Activated T-cell treated with anti-CD3 and anti-CD28 coated beads for 4 hours (primary cell): ENCODE measurements at regions not wholly inside any gene's neighbourhood (a gene's known extent, or its start where the extent isn't known, plus 50 kb on each side); places are given as distances from the start of the nearest gene placed in this dataset.

Source experiments
- DNase-seq: peaks from one replicate; pipeline ENCODE4 v3.0.0-alpha.2; 2020

DNA sequence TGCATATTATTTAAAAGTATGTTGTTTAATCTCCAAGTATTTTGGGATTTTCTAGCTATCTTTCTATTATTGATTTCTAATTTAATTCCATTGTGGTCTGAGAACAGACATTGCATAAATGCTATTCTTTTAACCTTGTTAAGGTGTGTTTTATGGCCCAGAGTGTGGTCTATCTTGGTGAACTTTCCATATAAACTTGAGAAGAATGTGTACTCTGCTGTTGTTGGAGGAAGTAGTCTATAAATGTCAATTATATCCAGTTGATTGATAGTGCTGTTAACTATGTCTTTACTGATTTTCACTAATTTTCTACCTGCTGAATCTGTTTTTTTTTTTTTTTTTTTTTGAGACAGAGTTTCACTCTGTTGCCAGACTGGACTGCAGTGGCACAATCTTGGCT is 180.9 kb downstream of the ZNF621 start:
- DNase-seq: no peak

DNA sequence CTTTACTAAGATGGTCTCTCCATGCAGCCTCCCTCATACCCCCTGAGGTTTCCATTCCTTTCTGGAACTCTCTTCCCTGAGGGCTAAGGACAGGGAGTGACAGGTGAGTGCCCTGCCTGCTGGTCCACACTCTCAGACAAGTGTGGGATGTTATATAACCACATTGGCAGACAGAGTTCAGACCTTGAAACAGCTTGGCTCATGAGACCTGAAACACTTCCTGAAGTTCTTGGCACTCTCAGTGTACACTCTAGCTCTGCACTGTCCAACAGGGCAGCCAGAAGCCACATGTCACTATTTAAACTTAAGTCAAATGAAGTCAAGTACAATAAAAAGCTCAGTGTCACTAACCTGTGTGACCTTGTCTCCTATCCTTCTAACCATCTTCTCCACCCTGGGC is 188.5 kb downstream of the ZNF621 start:
- no peak for DNase-seq

DNA sequence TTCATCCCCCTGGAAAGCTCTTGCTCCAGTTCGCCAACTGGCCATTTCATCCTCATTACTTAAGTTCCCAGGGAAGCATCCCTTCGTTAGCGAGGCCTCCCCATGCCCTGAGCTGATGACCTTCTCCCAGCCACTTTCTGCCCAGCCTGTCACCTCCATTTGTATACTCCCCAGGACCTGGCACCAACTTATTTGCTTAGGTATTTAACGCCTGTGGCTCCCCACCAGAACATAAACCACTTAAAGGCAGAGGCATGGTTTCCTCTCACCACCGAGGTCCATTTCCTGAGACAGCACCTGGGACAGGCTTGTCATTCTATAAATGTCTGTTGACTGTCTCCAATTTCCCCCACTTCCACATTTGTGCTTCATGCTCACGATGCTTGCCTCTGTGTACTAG is 189.0 kb downstream of the ZNF621 start:
- DNase-seq: no peak

DNA sequence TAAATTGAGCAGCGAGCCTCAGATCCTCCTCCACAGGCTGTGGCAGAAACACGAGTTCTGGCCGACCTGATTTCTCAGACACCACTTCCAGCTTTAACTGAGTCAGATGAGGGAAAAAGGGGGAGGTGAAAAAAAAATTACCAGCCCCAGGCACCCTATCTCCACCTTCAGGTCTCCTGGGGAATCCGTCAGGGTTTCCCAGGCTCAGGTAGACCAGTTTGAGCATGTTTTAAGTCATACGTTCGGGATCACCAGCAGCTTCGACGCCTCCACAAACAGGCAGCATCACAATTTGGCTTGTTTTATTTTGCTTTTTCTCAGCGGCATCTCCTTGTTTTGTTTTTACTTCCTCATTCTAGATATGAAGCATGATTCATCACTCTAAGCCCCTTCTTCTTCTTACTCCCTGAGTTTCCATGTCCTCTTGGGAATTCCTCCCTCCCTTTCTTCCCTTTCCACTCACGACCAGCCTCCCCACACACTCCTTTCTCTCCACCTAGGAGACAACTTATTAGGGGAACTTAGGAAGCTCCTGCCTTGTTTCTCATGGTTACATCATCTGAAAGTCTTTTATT is 190.1 kb downstream of the ZNF621 start:
- DNase-seq: no peak

DNA sequence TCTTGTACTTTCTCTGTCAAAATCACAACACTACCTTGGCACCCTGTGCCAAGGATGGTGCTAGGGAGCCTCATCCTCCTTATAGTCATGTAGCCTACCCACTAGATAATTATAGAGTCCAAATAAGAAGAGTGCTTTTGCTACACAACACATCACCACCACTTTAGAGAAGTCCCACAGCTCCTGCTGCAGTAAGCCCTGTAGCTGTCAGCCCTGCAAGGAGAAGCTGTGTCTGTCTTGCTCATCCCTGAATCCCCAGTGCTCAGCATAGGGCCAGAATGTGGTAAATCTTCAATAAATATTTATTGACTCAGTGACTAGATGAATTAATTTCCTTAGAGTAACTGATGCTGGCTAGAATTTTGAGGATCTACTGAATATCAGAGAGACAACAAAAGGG is 190.8 kb downstream of the ZNF621 start:
- no peak for DNase-seq

DNA sequence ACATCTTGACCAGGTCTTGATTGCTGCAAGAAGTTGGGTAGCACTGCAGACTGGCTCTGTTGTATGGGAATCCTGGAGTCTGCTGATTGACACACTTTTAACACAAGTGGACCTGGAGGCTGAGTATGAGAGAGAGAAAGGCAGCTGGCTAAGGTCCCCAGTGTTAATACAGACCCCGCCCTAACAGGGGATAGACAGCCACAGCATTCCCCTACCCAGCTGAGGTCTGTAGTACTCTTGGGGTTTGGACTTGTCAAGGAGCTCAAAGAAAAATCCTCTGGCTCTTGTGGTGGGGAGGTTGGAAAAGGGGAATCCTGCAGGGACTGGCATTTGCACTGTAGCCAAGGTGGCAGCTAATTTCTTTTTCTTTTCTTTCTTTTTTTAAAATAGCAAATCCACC is 192.7 kb downstream of the ZNF621 start:
- DNase-seq: no peak

DNA sequence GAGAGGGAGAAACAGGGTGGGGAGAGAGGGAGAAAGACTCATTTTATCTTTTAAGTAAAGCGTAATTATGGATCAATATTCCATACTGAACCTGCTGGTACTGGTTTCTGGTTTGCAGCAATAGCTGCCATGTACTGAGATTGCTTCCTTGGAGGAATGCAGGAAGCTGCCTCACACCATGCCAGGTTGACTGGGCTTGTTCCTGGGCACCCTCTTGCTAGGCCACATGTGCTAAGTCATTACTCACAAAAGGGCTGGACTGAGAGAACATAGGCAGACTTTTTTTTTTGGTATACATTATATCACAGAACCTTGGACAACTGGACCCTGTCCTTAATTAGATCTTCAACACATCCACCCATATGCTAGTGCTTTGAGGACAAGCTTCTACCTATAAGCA is 193.4 kb downstream of the ZNF621 start:
- no peak for DNase-seq

DNA sequence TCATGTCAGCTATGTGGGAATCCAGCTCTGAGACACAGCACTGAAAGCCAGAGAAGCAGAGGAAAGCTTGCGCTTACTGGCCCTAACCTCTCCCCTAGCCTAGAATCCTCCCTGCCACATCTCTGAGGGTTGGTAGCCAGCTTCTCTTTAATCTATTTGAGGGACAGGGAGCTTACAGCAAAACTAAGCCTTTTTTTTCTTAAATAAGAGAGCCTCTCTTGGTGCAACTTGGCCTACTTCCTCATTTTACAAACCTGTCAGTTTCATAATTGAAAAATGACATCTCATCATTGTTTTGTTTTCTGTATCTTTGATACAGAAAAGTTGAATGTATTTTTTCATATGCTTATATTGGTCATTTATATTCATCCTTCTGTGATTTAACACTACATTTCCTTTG is 193.9 kb downstream of the ZNF621 start:
- DNase-seq: no peak

DNA sequence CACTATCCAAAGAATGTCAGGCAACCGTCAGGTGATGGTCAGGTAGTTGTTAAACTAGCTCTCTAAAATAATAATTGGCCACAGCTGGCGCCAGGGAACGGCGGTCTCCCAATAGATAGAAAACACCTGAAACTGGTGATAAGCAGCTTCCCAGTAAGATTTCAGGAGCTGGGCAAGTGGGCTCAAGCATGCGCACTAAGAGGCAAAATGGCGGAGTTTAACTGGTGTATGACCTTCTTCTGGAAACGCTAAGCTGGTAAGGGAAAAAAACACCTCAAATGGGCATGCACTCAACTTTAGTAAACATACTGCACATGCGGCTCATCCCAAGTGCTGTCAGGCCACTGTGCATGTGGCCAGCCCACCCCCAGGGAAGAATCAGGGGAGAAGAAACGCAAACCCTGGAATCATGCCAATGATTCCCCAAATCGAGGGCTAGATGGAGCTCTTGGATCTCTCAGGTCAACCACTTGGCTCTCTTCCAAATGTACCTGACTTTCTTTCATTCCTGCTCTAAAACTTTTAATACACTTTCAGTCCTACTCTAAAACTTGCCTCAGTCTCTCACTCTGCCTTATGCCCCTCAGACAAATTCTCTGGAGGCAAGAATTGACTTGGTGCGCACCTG is 195.0 kb downstream of the ZNF621 start:
- DNase-seq: no peak

DNA sequence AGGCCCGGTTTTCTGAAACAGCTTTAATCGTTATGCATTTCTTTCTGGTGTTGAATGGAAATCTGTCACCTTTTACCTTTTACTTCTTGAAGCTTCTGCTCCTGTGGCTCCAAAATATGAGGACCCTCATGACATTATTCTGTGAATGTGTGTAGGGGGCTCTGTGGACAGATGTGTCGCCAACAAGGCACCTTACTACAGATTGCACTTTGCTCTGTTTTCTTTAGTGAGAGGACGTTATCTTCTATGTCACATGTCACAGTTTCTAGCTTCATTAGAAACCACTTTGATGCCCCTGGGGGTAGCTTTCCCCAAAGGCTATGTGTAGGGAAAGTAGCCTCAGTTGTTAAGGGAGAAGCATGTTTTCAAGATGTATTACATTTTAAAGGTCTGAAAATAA is 195.6 kb downstream of the ZNF621 start:
- no peak for DNase-seq

DNA sequence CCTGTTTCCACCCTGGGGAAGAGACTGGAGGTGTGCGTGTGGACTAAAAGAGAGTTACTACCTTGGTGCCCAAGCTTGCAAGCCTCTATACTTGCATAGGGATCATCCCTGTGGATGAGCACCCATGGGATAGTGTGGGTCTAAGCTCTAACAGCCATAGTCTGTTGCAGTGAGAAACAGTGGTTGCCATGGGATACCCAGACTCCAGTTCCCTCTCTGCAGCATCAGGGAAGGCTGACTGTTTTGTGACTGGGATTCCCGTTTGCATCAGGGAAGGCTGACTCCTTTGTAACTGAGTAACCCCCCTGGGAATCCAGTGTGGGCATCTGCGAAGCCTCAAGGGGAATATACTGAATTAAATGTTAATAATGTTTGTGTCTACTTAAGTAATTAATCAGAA is 196.1 kb downstream of the ZNF621 start:
- no peak for DNase-seq

DNA sequence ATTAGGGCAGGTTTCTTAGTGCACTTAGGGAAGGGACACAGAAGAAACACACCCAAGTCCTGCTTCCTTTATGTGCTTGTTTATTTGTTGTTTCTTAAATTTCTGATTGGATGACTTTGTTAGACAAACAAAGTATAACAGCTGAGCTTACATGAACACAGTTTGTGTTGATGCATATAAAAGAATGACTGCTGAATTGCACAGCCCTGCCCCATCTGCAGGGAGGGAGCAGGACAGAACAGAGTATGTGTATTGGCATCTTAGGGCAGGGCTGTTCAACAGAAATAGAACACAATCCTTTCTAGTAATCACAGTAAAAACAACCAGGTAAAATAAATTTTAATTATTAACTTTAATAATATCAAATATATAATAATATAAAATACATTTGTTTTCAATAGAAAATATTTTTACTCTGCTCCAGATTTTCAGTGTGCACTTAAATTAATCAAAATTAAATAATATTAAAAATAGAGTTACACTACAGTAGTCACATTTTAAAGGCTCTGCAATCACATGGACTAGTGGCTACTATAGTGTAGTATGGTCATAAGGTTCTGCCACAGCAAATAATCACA is 198.4 kb downstream of the ZNF621 start:
- no peak for DNase-seq

DNA sequence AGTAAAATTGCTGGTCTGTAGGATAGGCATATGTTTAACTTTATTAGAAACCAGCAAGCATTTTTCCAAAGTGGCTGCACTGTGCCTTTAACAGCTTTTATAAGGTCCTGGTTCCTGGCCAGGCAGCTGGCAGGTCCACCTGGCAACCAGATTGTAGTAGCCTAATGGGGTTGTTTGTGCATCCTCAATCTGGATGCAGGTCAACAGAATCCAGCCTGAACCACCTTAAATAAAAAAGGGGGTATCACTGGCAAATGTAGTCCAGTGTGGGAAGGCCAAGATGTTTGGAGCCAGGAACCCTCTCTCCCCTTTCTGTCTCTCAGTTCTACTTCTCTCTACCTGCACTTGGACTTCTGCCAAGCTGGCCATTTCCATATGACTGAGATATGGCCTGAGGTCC is 200.3 kb downstream of the ZNF621 start:
- no peak for DNase-seq

DNA sequence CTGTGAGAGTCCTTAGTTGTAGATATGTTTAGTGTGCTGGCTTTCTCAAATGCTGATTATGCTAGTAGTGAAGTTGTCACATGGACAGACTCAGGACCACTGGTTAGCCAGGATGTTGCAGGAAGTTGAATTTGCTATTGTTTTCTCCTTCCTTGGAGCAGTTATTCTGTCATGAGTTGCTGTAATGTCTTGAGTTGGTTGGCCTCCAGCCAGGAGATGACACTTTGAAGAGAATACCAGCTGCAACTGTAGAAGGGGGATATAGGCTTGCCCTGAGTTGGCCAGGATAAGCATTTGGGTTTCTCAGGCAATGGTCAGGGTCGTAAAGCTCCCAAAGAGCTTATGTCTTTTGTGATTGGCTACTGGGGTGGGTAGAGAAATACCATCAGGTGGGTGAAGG is 206.7 kb downstream of the ZNF621 start:
- DNase-seq: no peak

DNA sequence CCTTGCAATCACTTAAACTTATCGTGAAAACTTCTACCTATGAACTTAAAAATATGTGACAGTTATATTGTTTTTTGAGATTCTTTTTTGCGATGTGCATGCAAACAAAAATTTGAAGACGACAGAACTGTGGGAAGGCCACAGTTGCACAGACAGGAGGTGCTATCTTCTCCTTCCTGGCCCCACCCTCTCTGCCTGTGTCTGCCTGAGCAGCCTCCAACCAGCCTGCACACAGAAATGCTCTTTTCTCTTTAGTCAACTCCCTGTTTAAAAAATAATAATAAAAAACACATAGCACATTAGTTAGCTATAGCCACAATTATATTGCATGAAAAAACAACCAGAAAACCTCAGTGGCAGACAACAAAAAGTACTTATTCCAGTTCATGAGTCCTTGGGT is 212.2 kb downstream of the ZNF621 start:
- no peak for DNase-seq

DNA sequence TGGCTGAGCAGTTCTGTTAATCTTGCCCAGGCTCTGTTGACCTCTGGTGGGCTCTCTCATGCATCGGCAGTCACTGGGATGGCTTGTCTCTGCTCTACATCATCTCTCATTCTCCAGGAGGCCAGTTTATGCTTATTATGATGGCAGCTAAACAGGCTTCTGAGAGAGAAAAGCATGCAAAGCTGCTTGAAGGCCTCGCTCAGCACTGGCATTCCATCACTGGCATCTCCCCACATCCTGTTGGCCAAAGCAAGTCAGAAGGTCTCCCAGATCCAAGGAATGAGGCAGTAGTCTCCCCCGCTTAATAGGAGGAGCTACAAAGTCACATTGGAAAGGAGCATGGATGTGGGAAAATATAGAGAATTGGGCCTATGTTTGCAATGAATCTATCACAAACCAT is 212.6 kb downstream of the ZNF621 start:
- no peak for DNase-seq

DNA sequence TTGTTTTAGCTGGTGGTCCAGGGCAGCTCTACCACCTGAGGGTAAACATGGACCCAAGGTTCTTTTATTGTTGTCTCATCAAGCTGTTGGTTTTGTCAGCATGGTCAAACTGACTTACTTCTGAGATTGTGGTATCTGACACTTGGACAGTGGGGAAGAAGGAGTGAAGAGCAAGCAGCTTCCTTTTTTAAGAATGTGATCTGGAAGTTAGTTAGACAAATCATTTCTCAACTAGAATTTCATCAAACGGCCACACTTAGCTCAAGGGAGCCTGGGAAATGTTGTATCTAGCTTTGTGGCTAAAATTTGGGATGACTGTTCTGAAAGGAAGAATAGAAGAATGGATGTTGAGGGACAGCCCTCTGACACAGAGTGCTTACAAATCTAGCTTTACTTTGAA is 215.2 kb downstream of the ZNF621 start:
- DNase-seq: no peak

DNA sequence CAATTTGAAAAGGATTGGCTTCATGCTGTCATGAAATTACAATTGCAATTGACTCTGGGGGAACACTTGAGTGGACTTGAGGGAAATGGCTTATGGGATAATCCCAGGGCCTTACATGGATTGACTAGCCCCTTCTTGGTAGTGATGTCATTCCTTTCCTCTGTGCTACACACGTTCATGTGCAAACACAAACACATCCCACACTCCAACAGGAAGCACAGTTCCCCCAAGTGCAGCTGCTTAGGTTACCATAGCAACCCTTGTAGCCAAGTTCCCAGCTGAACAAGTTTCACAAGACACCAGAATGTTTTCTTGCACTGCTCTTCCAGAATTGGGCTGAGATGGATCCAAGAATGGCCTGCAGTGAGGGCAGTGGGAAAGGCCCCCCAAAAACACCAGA is 217.0 kb downstream of the ZNF621 start:
- DNase-seq: no peak

DNA sequence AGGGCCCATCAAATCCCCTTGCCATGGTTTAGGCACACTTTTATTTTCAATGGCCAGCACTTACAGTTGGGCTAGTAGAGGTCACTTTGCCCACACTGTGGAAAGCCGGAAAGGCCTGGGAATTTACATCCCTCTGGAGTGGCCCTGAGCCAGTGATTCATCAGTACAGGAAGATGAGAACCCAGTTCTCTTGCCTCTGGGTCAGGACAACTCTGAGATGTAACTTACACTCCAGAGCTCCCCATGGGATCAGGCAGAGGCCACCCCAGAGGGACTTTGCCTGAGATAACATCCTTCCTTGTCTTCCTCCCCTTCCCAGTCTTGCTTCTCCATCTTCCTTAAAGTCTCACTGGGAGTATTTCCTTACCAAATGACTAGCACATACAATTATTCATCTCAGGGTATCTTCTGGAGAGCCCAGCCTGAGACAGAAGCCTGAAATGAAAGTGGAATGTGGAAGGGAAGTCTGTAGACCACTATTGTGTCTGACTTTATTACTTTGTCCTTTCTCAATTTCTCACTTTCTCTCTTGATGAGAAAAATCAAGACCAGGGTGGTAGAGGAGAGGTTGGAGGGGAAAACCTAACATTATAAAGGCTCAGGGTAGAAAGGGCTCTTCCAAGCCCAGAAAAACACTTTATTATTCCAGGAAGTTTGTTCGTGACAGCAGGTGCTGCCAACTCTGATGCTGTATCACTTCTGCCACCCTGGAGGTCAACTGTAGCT is 220.8 kb downstream of the ZNF621 start:
- DNase-seq: no peak

DNA sequence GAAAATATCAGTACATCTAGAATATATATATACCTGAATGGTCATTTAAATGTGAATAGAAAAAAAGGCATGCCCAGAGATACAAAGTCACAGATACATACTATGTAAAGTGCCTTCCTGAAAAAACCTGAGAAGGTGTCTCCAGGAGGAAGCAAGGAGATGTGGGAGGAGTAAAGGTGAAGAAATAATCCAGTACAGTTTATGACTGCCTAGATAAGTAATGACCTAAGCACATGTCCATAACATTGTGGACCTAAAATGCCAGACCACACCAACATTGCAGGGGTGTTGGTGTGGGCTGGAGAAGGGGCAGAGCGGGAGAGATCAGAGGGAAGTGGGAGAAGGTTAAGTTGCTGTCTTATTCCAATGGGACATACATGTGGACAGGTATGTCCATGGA is 226.9 kb downstream of the ZNF621 start:
- DNase-seq: no peak

DNA sequence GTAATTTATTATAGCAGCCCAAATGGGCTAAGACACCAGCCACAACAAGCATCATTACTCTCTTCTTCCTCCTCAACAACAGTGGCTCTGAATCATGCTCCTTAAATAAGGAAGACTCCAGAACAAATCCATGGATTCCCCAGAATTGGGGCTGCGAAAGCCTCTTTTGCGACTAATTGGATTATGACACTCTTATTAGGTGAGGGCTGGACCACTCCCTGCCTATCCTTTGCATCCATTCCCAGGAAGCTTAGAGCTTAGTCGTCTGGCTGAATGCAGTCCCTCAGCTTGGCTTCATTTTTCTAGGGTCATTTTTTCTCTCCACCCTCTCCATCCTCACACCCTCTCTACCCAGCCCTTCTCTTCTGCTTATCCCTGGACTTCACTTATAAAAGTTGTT is 227.7 kb downstream of the ZNF621 start:
- DNase-seq: no peak

DNA sequence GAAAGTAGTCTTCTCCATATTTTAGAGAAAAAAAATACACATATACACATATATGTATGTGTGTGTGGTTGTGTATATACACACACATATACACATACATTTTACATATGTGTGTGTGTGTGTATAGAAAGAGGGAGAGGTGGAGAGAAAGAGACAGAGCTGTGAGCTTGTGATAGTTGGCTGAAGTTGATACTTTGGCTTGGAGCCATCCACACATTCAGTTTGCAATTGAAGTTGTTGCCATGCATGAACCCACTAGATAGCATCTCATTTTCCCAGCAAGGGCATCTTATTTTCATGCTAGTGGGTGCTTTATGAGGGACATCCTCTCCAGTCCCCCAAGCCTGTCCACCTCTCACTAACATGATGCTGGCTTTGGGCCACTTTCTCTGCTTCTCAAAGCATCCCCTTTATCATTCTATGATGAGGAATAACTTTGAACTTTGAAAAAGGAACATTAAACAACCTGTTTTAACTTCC is 228.6 kb downstream of the ZNF621 start:
- DNase-seq: no peak

DNA sequence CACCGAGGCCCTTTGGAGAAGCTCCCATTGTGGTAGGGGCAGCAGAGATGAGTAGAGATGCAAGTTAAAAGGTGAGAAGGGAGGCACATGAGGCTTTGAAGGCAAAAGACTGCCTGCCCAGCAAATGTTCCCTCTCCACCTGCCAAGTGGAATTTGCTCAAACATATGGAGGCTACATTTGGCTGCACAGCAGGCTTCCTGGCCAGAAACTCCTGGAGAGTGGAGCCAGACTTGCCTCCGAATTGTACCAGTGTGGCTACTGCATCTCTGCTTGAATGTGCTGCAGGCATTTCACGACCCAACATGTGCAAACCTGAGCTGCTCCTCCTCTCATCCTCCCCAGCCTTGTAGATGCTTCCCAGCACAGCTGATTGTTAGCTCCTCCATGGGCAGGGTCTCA is 229.2 kb downstream of the ZNF621 start:
- DNase-seq: no peak

DNA sequence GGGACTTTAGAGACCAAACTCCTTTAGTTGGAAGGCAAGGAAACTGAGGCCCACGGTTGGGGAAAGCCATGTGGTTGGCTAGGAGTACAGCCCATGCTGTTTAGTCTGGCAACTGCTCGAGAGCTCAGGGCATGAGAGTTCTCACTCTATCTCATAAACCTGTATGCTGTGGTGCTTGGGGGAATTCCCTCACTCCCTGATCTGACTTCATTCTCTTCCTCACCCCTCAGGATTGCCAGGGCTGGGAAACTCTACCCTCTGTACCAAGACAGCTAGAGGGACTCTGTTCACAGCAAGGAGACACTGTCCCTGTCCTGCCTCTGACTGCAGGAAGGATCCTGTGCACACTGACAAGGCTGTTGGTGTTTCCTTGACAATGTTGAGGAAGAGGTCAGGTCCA is 230.2 kb downstream of the ZNF621 start:
- no peak for DNase-seq
